ENCODE measurements at regions not wholly inside any gene's neighbourhood (a gene's known extent, or its start where the extent isn't known, plus 50 kb on each side); places are given as distances from the start of the nearest gene placed in this dataset.

- H3K27ac ChIP-seq = no peak overlapping the region
- no peaks in the 10 kb centered on the region for H3K4me1 ChIP-seq
- intact Hi-C loops (cut with DNase I; ENCODE audit: low total_unique reads) = no loop called here
- H3K27me3 ChIP-seq = peaks cover 0 to 56% (median 9%) of the 10 kb centered on the region in 3 donors
- WGBS, 5 donors = 82 to 94% (median 89%) methylated on average over 4 of the region's 4 CpGs
- H3K36me3 ChIP-seq = no peaks in the 10 kb centered on the region
- H3K4me3 ChIP-seq = no peak overlapping the region
- H3K9me3 ChIP-seq = peaks cover 0 to 10% (median 8%) of the 10 kb centered on the region in 4 donors
- DNase-seq = no peak
- TF ChIP-seq POLR2AphosphoS5 (IDR thresholded peaks at IDR 0.05) (no peak), POLR2A (IDR thresholded peaks at IDR 0.05) (no peak), CTCF (IDR thresholded peaks at IDR 0.05) (no peak), EP300 (IDR thresholded peaks at IDR 0.05) (no peak)
These were observed 68.0 kb upstream of the ALX4 start for GRCh38 chr11:44377914-44378321.

- H3K27ac ChIP-seq = no peak overlapping the region
- intact Hi-C loops (cut with DNase I; ENCODE audit: low total_unique reads) = no loop called here
- DNase-seq = no peak
These were observed 69.4 kb upstream of the ALX4 start for GRCh38 chr11:44379141-44380008.

GRCh38 chr11:44380009-44380313, 70.0 kb upstream of the ALX4 start:
- no peak overlapping the region for H3K27ac ChIP-seq
- H3K27me3 ChIP-seq = peaks cover 0 to 58% (median 9%) of the 10 kb centered on the region in 3 donors
- WGBS, 5 donors = 77 to 87% (median 80%) methylated on average over 2 to 3 of the region's 3 CpGs
- no peak overlapping the region for H3K4me3 ChIP-seq
- peaks cover 0 to 10% (median 8%) of the 10 kb centered on the region in 4 donors for H3K9me3 ChIP-seq
- H3K4me1 ChIP-seq = no peaks in the 10 kb centered on the region
- H3K36me3 ChIP-seq = no peaks in the 10 kb centered on the region
- no peak for TF ChIP-seq POLR2AphosphoS5 (IDR thresholded peaks at IDR 0.05)
- TF ChIP-seq POLR2A (IDR thresholded peaks at IDR 0.05) = no peak
- TF ChIP-seq EP300 (IDR thresholded peaks at IDR 0.05) = no peak
- no peak for TF ChIP-seq CTCF (IDR thresholded peaks at IDR 0.05)
- intact Hi-C loops (cut with DNase I; ENCODE audit: low total_unique reads) = no loop called here
- no peak for DNase-seq

More at GRCh38 chr11:44379141-44380008, 69.4 kb upstream of the ALX4 start:
- Histone ChIP-seq H3K4me3 (no peak overlapping the region), H3K9me3 (peaks cover 0 to 10% (median 8%) of the 10 kb centered on the region in 4 donors), H3K27me3 (peaks cover 0 to 61% (median 9%) of the 10 kb centered on the region in 3 donors), H3K36me3 (no peaks in the 10 kb centered on the region), H3K4me1 (no peaks in the 10 kb centered on the region)
- WGBS, 5 donors = 69 to 75% (median 73%) methylated on average over 10 to 11 of the region's 11 CpGs
- TF ChIP-seq POLR2AphosphoS5 (IDR thresholded peaks at IDR 0.05) (no peak), EP300 (IDR thresholded peaks at IDR 0.05) (no peak), CTCF (IDR thresholded peaks at IDR 0.05) (no peak), POLR2A (IDR thresholded peaks at IDR 0.05) (no peak)

GRCh38 chr11:44380820-44381219, 70.9 kb upstream of the ALX4 start:
- no peaks in the 10 kb centered on the region for H3K36me3 ChIP-seq
- H3K27ac ChIP-seq = no peak overlapping the region
- H3K4me3 ChIP-seq = no peak overlapping the region
- TF ChIP-seq POLR2A (IDR thresholded peaks at IDR 0.05) = no peak
- no peak for TF ChIP-seq POLR2AphosphoS5 (IDR thresholded peaks at IDR 0.05)
- intact Hi-C loops (cut with DNase I; ENCODE audit: low total_unique reads) = no loop called here
- peaks cover 0 to 53% (median 9%) of the 10 kb centered on the region in 3 donors for H3K27me3 ChIP-seq
- DNase-seq = no peak
- no peaks in the 10 kb centered on the region for H3K4me1 ChIP-seq
- H3K9me3 ChIP-seq = peaks cover 0 to 10% (median 8%) of the 10 kb centered on the region in 4 donors
- WGBS, 5 donors = 79 to 89% (median 84%) methylated on average over 7 of the region's 7 CpGs

GRCh38 chr11:44381261-44381660, 71.3 kb upstream of the ALX4 start:
- intact Hi-C loops (cut with DNase I; ENCODE audit: low total_unique reads) = no loop called here
- Histone ChIP-seq H3K36me3 (no peaks in the 10 kb centered on the region), H3K9me3 (peaks cover 0 to 10% (median 8%) of the 10 kb centered on the region in 4 donors), H3K27me3 (peaks cover 0 to 53% (median 9%) of the 10 kb centered on the region in 3 donors), H3K27ac (no peak overlapping the region), H3K4me3 (no peak overlapping the region), H3K4me1 (no peaks in the 10 kb centered on the region)
- DNase-seq = no peak
- TF ChIP-seq CTCF (IDR thresholded peaks at IDR 0.05) = no peak
- no peak for TF ChIP-seq POLR2AphosphoS5 (IDR thresholded peaks at IDR 0.05)
- TF ChIP-seq EP300 (IDR thresholded peaks at IDR 0.05) = no peak
- no peak for TF ChIP-seq POLR2A (IDR thresholded peaks at IDR 0.05)
- WGBS, 5 donors = 74 to 86% (median 82%) methylated on average over 6 of the region's 6 CpGs

Measured in stomach (tissue), 8 donors.